ENCODE measurements at regions not wholly inside any gene's neighbourhood (a gene's known extent, or its start where the extent isn't known, plus 50 kb on each side); places are given as distances from the start of the nearest gene placed in this dataset.

DNA sequence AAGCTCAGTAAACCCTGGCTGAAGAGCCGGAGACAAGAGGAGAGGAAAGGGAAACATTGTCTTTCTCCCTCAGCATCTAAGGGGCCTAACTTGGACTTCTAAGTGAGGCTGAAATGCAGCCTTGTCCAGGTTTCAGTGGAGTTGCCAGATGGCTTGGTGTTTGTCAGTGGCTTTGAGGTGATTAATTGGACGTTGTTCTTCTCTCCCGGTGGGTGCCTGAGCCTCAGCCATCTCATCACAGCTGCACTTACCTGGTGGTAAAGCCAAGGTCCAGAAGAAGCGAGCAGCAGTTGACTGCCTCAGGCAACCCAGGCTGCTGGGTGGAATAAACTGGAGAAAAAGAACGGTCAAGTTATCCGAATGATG, 202.2 kb upstream of the NLRP1 start:
- no peak overlapping the region for H2AFZ ChIP-seq (ENCODE audit: low read depth, low read length)
- H3K4me3 ChIP-seq (ENCODE audit: low read depth in 1 of 2, low read length in 2 of 2) = no peak overlapping the region
- no peak for ATAC-seq (ENCODE audit: insufficient read depth, low read depth)
- no peaks in the 10 kb centered on the region for H3K27me3 ChIP-seq (ENCODE audit: insufficient read depth, low read length, poor library complexity)
- no peak overlapping the region for H3K27ac ChIP-seq (ENCODE audit: low read length)
- no peaks in the 10 kb centered on the region for H3K79me2 ChIP-seq (ENCODE audit: insufficient read depth, low read length)
- H3K9me3 ChIP-seq (ENCODE audit: insufficient read depth, low read length, severe bottlenecking) = peaks cover 3% of the 10 kb centered on the region
- no peaks in the 10 kb centered on the region for H4K20me1 ChIP-seq (ENCODE audit: insufficient read depth, low read length)
- no peaks in the 10 kb centered on the region for H3K4me1 ChIP-seq (ENCODE audit: insufficient read depth, low read length)
- no peak overlapping the region for H3K9ac ChIP-seq (ENCODE audit: low read depth, low read length)
- DNase-seq = no peak
- H3K4me2 ChIP-seq (ENCODE audit: insufficient read depth, low read length) = no peak overlapping the region
- H3K36me3 ChIP-seq (ENCODE audit: insufficient read depth, low read length) = no peaks in the 10 kb centered on the region
- TF ChIP-seq, protein P1, sequence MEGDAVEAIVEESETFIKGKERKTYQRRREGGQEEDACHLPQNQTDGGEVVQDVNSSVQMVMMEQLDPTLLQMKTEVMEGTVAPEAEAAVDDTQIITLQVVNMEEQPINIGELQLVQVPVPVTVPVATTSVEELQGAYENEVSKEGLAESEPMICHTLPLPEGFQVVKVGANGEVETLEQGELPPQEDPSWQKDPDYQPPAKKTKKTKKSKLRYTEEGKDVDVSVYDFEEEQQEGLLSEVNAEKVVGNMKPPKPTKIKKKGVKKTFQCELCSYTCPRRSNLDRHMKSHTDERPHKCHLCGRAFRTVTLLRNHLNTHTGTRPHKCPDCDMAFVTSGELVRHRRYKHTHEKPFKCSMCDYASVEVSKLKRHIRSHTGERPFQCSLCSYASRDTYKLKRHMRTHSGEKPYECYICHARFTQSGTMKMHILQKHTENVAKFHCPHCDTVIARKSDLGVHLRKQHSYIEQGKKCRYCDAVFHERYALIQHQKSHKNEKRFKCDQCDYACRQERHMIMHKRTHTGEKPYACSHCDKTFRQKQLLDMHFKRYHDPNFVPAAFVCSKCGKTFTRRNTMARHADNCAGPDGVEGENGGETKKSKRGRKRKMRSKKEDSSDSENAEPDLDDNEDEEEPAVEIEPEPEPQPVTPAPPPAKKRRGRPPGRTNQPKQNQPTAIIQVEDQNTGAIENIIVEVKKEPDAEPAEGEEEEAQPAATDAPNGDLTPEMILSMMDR (IDR thresholded peaks at IDR 0.05; ENCODE audit: borderline replicate concordance, extremely low read depth, low read length, poor library complexity, severe bottlenecking) = no peak
- no peak for TF ChIP-seq EZH2 (IDR thresholded peaks at IDR 0.05; ENCODE audit: borderline replicate concordance, low read depth, low read length, severe bottlenecking)

DNA sequence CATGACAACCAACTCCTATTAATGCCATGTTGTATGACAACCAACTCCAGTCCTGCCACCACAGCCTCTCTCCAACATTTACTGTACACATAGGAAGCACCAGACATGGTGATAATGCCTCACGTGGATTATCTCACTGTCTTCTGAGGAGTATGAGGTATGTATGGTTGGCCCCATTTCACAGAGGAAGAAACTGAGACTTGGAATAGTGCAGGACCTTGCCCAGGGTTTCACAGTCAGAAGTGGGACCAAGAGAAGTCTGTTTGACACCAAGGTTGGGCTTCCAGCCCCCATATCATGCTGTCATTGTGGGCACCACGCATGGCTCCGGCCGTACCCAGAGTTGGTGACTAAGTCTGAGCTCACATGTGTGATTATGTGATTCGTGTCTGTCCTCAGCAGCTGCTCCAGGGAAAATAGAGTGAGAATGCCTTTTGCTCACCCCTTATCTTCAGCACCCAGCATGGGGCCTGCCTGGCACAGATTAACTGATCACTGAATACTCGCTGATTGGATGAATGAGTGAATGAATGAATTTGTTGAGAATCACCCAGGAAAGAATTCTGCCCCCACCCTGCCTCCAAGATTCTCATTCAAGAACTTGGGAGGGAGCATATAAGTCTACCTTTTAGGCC, 204.1 kb upstream of the NLRP1 start:
- ATAC-seq (ENCODE audit: insufficient read depth, low read depth) = no peak

DNA sequence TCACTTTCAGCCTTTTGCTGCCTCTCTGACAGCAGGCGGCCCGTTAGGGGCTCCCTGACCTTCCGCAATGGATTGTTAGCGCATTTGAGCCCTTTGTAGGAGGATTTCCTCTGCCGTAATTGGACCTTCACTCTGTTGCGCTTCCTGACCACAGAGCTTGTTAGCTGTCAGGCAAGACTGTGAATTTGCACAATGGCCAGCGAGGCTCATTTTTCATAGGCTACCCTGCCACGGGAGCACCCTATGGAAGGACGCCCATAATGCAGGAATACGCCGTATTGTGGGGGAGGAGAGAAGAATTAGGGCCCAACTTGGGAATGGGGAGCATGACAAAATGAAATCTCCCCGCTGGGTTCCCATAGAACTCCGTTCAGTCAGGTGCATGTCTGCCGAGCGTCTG, 205.2 kb upstream of the NLRP1 start:
- no peaks in the 10 kb centered on the region for H3K36me3 ChIP-seq (ENCODE audit: insufficient read depth, low read length)
- TF ChIP-seq, protein P1 (IDR thresholded peaks at IDR 0.05; ENCODE audit: borderline replicate concordance, extremely low read depth, low read length, poor library complexity, severe bottlenecking) = no peak
- no peak for TF ChIP-seq EZH2 (IDR thresholded peaks at IDR 0.05; ENCODE audit: borderline replicate concordance, low read depth, low read length, severe bottlenecking)
- no peaks in the 10 kb centered on the region for H3K4me1 ChIP-seq (ENCODE audit: insufficient read depth, low read length)
- H3K79me2 ChIP-seq (ENCODE audit: insufficient read depth, low read length) = no peaks in the 10 kb centered on the region
- no peak overlapping the region for H3K27ac ChIP-seq (ENCODE audit: low read length)
- no peak overlapping the region for H3K9ac ChIP-seq (ENCODE audit: low read depth, low read length)
- H3K4me3 ChIP-seq (ENCODE audit: low read depth in 1 of 2, low read length in 2 of 2) = no peak overlapping the region
- H4K20me1 ChIP-seq (ENCODE audit: insufficient read depth, low read length) = no peaks in the 10 kb centered on the region
- peaks cover 6% of the 10 kb centered on the region for H3K9me3 ChIP-seq (ENCODE audit: insufficient read depth, low read length, severe bottlenecking)
- no peak for ATAC-seq (ENCODE audit: insufficient read depth, low read depth)
- H2AFZ ChIP-seq (ENCODE audit: low read depth, low read length) = no peak overlapping the region
- H3K27me3 ChIP-seq (ENCODE audit: insufficient read depth, low read length, poor library complexity) = no peaks in the 10 kb centered on the region
- no peak for DNase-seq
- no peak overlapping the region for H3K4me2 ChIP-seq (ENCODE audit: insufficient read depth, low read length)

More for the DNA sequence above, 204.1 kb upstream of the NLRP1 start:
- peaks cover 6% of the 10 kb centered on the region for H3K9me3 ChIP-seq (ENCODE audit: insufficient read depth, low read length, severe bottlenecking)
- H3K27me3 ChIP-seq (ENCODE audit: insufficient read depth, low read length, poor library complexity) = no peaks in the 10 kb centered on the region
- no peaks in the 10 kb centered on the region for H3K79me2 ChIP-seq (ENCODE audit: insufficient read depth, low read length)
- no peak for DNase-seq
- no peak overlapping the region for H2AFZ ChIP-seq (ENCODE audit: low read depth, low read length)
- H3K9ac ChIP-seq (ENCODE audit: low read depth, low read length) = no peak overlapping the region
- H3K4me2 ChIP-seq (ENCODE audit: insufficient read depth, low read length) = no peak overlapping the region
- H3K27ac ChIP-seq (ENCODE audit: low read length) = no peak overlapping the region
- H3K4me3 ChIP-seq (ENCODE audit: low read depth in 1 of 2, low read length in 2 of 2) = no peak overlapping the region
- no peaks in the 10 kb centered on the region for H3K36me3 ChIP-seq (ENCODE audit: insufficient read depth, low read length)
- TF ChIP-seq, protein P1 (IDR thresholded peaks at IDR 0.05; ENCODE audit: borderline replicate concordance, extremely low read depth, low read length, poor library complexity, severe bottlenecking) = no peak
- no peak for TF ChIP-seq EZH2 (IDR thresholded peaks at IDR 0.05; ENCODE audit: borderline replicate concordance, low read depth, low read length, severe bottlenecking)
- no peaks in the 10 kb centered on the region for H4K20me1 ChIP-seq (ENCODE audit: insufficient read depth, low read length)
- H3K4me1 ChIP-seq (ENCODE audit: insufficient read depth, low read length) = no peaks in the 10 kb centered on the region
